GM18519 (cell line): ENCODE measurements at regions not wholly inside any gene's neighbourhood (a gene's known extent, or its start where the extent isn't known, plus 50 kb on each side); places are given as distances from the start of the nearest gene placed in this dataset.
"Not testable (repeated sequence)": the region's sequence is repeated elsewhere in the genome, so short reads cannot be mapped to it uniquely, and the experiment has no call there.

Experiments used
- ATAC-seq: cut with Tn5 transposase; IDR thresholded peaks from one replicate; pipeline ENCODE4 v1.9.1; 2021; ENCODE audit warnings: mild to moderate bottlenecking, moderate library complexity; ENCODE audit not compliant: unreplicated experiment, low FRiP score

- no peak for ATAC-seq
These were observed 71.8 kb downstream of the LARP7 start for GRCh38 chr4:112708772-112709171.

- ATAC-seq, result no peak
These were observed 78.3 kb downstream of the LARP7 start for GRCh38 chr4:112714922-112715901.

GRCh38 chr4:112717856-112718255 is 80.9 kb downstream of the LARP7 start:
- ATAC-seq, result no peak

GRCh38 chr4:112721627-112722026 is 84.7 kb downstream of the LARP7 start:
- ATAC-seq, result no peak

- no peak for ATAC-seq
These were observed 89.1 kb downstream of the LARP7 start for GRCh38 chr4:112726041-112726440.

GRCh38 chr4:112727728-112728127 is 90.8 kb downstream of the LARP7 start:
- not testable (repeated sequence) for ATAC-seq

GRCh38 chr4:112731715-112732114 is 94.8 kb downstream of the LARP7 start:
- ATAC-seq, result no peak

GRCh38 chr4:112732142-112732541 is 95.2 kb downstream of the LARP7 start:
- ATAC-seq, result no peak

GRCh38 chr4:112735474-112735951 is 98.6 kb downstream of the LARP7 start:
- peak; percentile 79 for ATAC-seq

- ATAC-seq, result peak; percentile 48
These were observed 99.8 kb downstream of the LARP7 start for GRCh38 chr4:112736718-112737135.

GRCh38 chr4:112739442-112739841 is 102.5 kb downstream of the LARP7 start:
- ATAC-seq, result no peak

GRCh38 chr4:112747036-112747435 is 110.1 kb downstream of the LARP7 start:
- ATAC-seq, result no peak

- ATAC-seq, result no peak
These were observed 111.5 kb downstream of the LARP7 start for GRCh38 chr4:112748352-112748878.

- not testable (repeated sequence) for ATAC-seq
These were observed 113.8 kb downstream of the LARP7 start for GRCh38 chr4:112750749-112751148.

- ATAC-seq, result no peak
These were observed 114.5 kb downstream of the LARP7 start for GRCh38 chr4:112751447-112751846.

- no peak for ATAC-seq
These were observed 115.1 kb downstream of the LARP7 start for GRCh38 chr4:112752061-112752460.

GRCh38 chr4:112752510-112752909 is 115.6 kb downstream of the LARP7 start:
- ATAC-seq, result no peak

- ATAC-seq, result no peak
These were observed 116.4 kb downstream of the LARP7 start for GRCh38 chr4:112753333-112753732.

GRCh38 chr4:112759313-112759712 is 122.4 kb downstream of the LARP7 start:
- ATAC-seq, result no peak

GRCh38 chr4:112765317-112765974 is 128.5 kb downstream of the LARP7 start:
- peak; percentile 49 for ATAC-seq

- no peak for ATAC-seq
These were observed 129.5 kb downstream of the LARP7 start for GRCh38 chr4:112766422-112766821.
